HEK293 (cell line): ENCODE measurements at regions not wholly inside any gene's neighbourhood (a gene's known extent, or its start where the extent isn't known, plus 50 kb on each side); places are given as distances from the start of the nearest gene placed in this dataset.

Experiments
- YY1 ChIP-seq: fragments of 450-650 bp; formaldehyde crosslinking; IDR thresholded peaks from 2 replicates; pipeline ENCODE4 v1.5.1; 2018; ENCODE audit warnings: missing biosample characterization, missing genetic modification characterization
- TF ChIP-seq, protein P1 (sequence below): fragments of 450-650 bp; formaldehyde crosslinking; IDR thresholded peaks from 2 replicates; pipeline ENCODE4 v1.5.1; 2017; ENCODE audit warnings: missing biosample characterization, mild to moderate bottlenecking, missing genetic modification characterization, moderate library complexity
- TF ChIP-seq, protein P2 (sequence below): fragments of 450-650 bp; formaldehyde crosslinking; IDR thresholded peaks from 2 replicates; pipeline ENCODE4 v1.5.1; 2016; ENCODE audit warnings: missing biosample characterization, missing genetic modification characterization, low read depth
- TF ChIP-seq, protein P3 (sequence below): fragments of 450-650 bp; formaldehyde crosslinking; IDR thresholded peaks from 2 replicates; pipeline ENCODE4 v1.5.1; 2017; ENCODE audit warnings: missing biosample characterization, missing genetic modification characterization
- TF ChIP-seq, protein P4 (sequence below): fragments of 450-650 bp; formaldehyde crosslinking; optimal IDR thresholded peaks from 2 replicates; pipeline ENCODE3; 2016; ENCODE audit warnings: missing biosample characterization, mild to moderate bottlenecking, missing genetic modification characterization

DNA sequence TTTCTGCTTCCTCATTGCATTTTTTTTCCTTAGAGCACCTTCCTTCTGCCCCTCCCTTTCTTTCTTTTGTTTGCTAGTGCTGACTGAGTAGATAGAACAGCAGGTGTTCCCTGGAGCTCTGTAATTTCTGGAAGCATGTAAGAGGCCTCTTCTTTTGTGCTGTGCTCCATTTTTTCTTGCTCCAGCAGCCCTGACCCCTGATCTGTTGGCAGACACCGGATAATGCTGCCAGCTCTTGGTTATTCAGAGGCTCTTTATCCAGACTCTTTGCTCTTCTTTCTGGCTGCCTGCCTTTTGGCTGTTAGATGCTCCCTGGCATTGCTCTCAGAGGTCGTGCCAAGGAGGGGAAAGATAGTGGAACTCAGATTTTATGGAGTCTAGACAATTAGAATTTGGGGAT is 104.4 kb upstream of the RBMS3 start:
- TF ChIP-seq, protein P1, sequence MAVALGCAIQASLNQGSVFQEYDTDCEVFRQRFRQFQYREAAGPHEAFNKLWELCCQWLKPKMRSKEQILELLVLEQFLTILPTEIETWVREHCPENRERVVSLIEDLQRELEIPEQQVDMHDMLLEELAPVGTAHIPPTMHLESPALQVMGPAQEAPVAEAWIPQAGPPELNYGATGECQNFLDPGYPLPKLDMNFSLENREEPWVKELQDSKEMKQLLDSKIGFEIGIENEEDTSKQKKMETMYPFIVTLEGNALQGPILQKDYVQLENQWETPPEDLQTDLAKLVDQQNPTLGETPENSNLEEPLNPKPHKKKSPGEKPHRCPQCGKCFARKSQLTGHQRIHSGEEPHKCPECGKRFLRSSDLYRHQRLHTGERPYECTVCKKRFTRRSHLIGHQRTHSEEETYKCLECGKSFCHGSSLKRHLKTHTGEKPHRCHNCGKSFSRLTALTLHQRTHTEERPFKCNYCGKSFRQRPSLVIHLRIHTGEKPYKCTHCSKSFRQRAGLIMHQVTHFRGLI, result no peak
- TF ChIP-seq, protein P2, sequence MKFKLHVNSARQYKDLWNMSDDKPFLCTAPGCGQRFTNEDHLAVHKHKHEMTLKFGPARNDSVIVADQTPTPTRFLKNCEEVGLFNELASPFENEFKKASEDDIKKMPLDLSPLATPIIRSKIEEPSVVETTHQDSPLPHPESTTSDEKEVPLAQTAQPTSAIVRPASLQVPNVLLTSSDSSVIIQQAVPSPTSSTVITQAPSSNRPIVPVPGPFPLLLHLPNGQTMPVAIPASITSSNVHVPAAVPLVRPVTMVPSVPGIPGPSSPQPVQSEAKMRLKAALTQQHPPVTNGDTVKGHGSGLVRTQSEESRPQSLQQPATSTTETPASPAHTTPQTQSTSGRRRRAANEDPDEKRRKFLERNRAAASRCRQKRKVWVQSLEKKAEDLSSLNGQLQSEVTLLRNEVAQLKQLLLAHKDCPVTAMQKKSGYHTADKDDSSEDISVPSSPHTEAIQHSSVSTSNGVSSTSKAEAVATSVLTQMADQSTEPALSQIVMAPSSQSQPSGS (tag by site-specific recombination), result no peak
- no peak for TF ChIP-seq YY1 (tag by site-specific recombination)
- TF ChIP-seq, protein P3, sequence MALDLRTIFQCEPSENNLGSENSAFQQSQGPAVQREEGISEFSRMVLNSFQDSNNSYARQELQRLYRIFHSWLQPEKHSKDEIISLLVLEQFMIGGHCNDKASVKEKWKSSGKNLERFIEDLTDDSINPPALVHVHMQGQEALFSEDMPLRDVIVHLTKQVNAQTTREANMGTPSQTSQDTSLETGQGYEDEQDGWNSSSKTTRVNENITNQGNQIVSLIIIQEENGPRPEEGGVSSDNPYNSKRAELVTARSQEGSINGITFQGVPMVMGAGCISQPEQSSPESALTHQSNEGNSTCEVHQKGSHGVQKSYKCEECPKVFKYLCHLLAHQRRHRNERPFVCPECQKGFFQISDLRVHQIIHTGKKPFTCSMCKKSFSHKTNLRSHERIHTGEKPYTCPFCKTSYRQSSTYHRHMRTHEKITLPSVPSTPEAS, result no peak
- TF ChIP-seq, protein P4, sequence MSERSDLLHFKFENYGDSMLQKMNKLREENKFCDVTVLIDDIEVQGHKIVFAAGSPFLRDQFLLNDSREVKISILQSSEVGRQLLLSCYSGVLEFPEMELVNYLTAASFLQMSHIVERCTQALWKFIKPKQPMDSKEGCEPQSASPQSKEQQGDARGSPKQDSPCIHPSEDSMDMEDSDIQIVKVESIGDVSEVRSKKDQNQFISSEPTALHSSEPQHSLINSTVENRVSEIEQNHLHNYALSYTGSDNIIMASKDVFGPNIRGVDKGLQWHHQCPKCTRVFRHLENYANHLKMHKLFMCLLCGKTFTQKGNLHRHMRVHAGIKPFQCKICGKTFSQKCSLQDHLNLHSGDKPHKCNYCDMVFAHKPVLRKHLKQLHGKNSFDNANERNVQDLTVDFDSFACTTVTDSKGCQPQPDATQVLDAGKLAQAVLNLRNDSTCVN (tag by site-specific recombination), result no peak
